HepG2 (cell line): ENCODE measurements at regions not wholly inside any gene's neighbourhood (a gene's known extent, or its start where the extent isn't known, plus 50 kb on each side); places are given as distances from the start of the nearest gene placed in this dataset.

ENCODE experiments used
- ATAC-seq: fragments of 200-7000 bp; cut with Tn5 transposase; 3 replicates; pipeline ENCODE4 v1.9.1; 2020; ENCODE audit warnings: mild to moderate bottlenecking, moderate library complexity
- BruUV-seq: library from RNA; stranded (reverse); fragments of 400-500 nt; replicated peaks from 2 replicates; lab custom pipeline; 2021; lab: Mats Ljungman, UMichigan
- CTCF ChIA-PET: fragments of 300-600 bp; formaldehyde crosslinking; extraction: SDS; loops from one replicate; lab custom pipeline; 2021; ENCODE audit warnings: low total read pairs, inconsistent platforms, low intra/inter-chr PET ratio; lab: Yijun Ruan, JAX
- POLR2A ChIA-PET: fragments of 350-600 bp; sonication (Branson Sonifier 250); formaldehyde crosslinking; loops from one replicate; lab custom pipeline; 2020; ENCODE audit warnings: antibody characterized with exemption, inconsistent platforms; lab: Yijun Ruan, JAX
- DNase-seq: peaks from one replicate; pipeline ENCODE4 v3.0.0-alpha.2; 2015; ENCODE audit warnings: low spot score
- FAIRE-seq: peaks from 3 replicates; lab custom pipeline; 2011; peaks lifted over from hg19 to GRCh38; lab: Jason Lieb, UNC
- H2AFZ ChIP-seq: one replicate; pipeline ENCODE4 v1.6.1; 2011; ENCODE audit warnings: low read length, inconsistent platforms
- H3K27ac ChIP-seq: fragments of 300-600 bp; 3 replicates; pipeline ENCODE4 v1.8.0; 2011; ENCODE audit warnings: mixed run types, mild to moderate bottlenecking, mixed read lengths, low read length, inconsistent platforms; ENCODE audit not compliant: insufficient read depth; ENCODE audit errors: extremely low read length
- H3K27me3 ChIP-seq, 2 experiments: fragments of 200-600 bp in 1 of 2; 2 replicates in 1 of 2; 3 replicates in 1 of 2; pipeline versions ENCODE4 v1.6.0 to v1.8.0; 2011; ENCODE audit warnings: low read length in 2 of 2, mild to moderate bottlenecking in 2 of 2, moderate library complexity in 2 of 2, inconsistent platforms in 1 of 2; ENCODE audit not compliant: insufficient read depth in 2 of 2, control insufficient read depth in 1 of 2
- H3K36me3 ChIP-seq, 2 experiments: fragments of 200-600 bp in 1 of 2; replicated peaks in 1 of 2; 2 replicates in 1 of 2; 3 replicates in 1 of 2; pipeline versions ENCODE4 v1.5.1 to v1.8.0; 2011; ENCODE audit warnings: low read length in 2 of 2, inconsistent platforms in 1 of 2; ENCODE audit not compliant: insufficient read depth in 2 of 2, control insufficient read depth in 1 of 2
- H3K4me1 ChIP-seq: 2 replicates; pipeline ENCODE4 v1.5.1; 2012; ENCODE audit warnings: low read length, inconsistent platforms; ENCODE audit not compliant: insufficient read depth
- H3K4me2 ChIP-seq: 2 replicates; pipeline ENCODE4 v1.6.0; 2011; ENCODE audit warnings: low read depth, low read length, inconsistent platforms
- H3K4me3 ChIP-seq, 3 experiments: fragments of 200-600 bp in 1 of 3; sonication (generic), shearing (Covaris generic) in 1 of 3; replicated peaks in 1 of 3; 2 replicates each; pipeline ENCODE4 v1.5.1; 2011 to 2016; ENCODE audit warnings: low read length in 3 of 3, inconsistent platforms in 2 of 3, low read depth in 2 of 3, mild to moderate bottlenecking in 2 of 3, control low read depth in 1 of 3, mixed read lengths in 1 of 3; ENCODE audit not compliant: insufficient read depth in 1 of 3
- H3K79me2 ChIP-seq: one replicate; pipeline ENCODE4 v1.6.1; 2011; ENCODE audit warnings: low read length, inconsistent platforms; ENCODE audit not compliant: insufficient read depth
- H3K9ac ChIP-seq: 2 replicates; pipeline ENCODE4 v1.6.0; 2011; ENCODE audit warnings: mild to moderate bottlenecking, low read depth, low read length, inconsistent platforms; ENCODE audit not compliant: insufficient read depth
- H3K9me3 ChIP-seq: 2 replicates; pipeline ENCODE4 v1.5.1; 2012; ENCODE audit warnings: mild to moderate bottlenecking, low read length
- H4K20me1 ChIP-seq: 2 replicates; pipeline ENCODE4 v1.6.0; 2011; ENCODE audit warnings: inconsistent platforms, mild to moderate bottlenecking, low read length, moderate library complexity; ENCODE audit not compliant: insufficient read depth
- MAFF ChIP-seq: IDR thresholded peaks from 2 replicates; pipeline ENCODE4 v1.6.1; 2011; ENCODE audit warnings: low read depth, low read length, improper control_type of control experiment
- MAFK ChIP-seq, 2 experiments: IDR thresholded peaks in 1 of 2; conservative IDR thresholded peaks in 1 of 2; 2 replicates each; pipeline ENCODE4 v1.6.1; 2011; ENCODE audit warnings: improper control_type of control experiment in 2 of 2, low read length in 2 of 2
- NFIC ChIP-seq: IDR thresholded peaks from 2 replicates; pipeline ENCODE4 v1.6.1; 2012; ENCODE audit warnings: mild to moderate bottlenecking, low read length, inconsistent platforms
- ZNF251 ChIP-seq: sonication (generic); formaldehyde crosslinking; IDR thresholded peaks from 2 replicates; pipeline ENCODE4 v1.9.0; 2021; ENCODE audit warnings: mild to moderate bottlenecking, missing genetic modification reagents
- ZNF558 ChIP-seq: sonication (generic); formaldehyde crosslinking; IDR thresholded peaks from 2 replicates; pipeline ENCODE4 v1.9.0; 2022; ENCODE audit warnings: mild to moderate bottlenecking, missing genetic modification reagents, borderline replicate concordance
- WGBS: methylation state at CpG from one replicate; pipeline ENCODE4 v1.1.6; 2017; ENCODE audit warnings: low lambda C conversion rate; 5-methylcytosine and 5-hydroxymethylcytosine counted together
- in situ Hi-C: cut with HindIII; loops from 2 replicates; pipeline ENCODE4 v1.10.0; 2017; ENCODE audit warnings: low pct_unique_long_range_greater_than_20kb; ENCODE audit not compliant: extremely low pct_ligation_motif_present
- intact Hi-C: fragments of 100-400 bp; cut with micrococcal nuclease; formaldehyde crosslinking; loops from one replicate; pipeline ENCODE4 v1.10.0; 2022; ENCODE audit not compliant: unreplicated experiment

- no peaks in the 10 kb centered on the region for H3K36me3 ChIP-seq
- ATAC-seq (no peak), FAIRE-seq (no peak), DNase-seq (no peak)
- H3K9me3 ChIP-seq = no peaks in the 10 kb centered on the region
- no peak overlapping the region for H3K4me2 ChIP-seq
- no peak overlapping the region for H3K4me3 ChIP-seq
- no peak for TF ChIP-seq ZNF251 (CRISPR knock-in tag)
- no peak for TF ChIP-seq NFIC
- no peaks in the 10 kb centered on the region for H3K79me2 ChIP-seq
- ChIA-PET CTCF (no interaction called here), POLR2A (no interaction called here)
- H3K9ac ChIP-seq = no peak overlapping the region
- no peak overlapping the region for H3K27ac ChIP-seq
- in situ Hi-C loops = no loop called here
- H2AFZ ChIP-seq = no peak overlapping the region
- intact Hi-C loops = no loop called here
- BruUV-seq = no TSS peak
- no peaks in the 10 kb centered on the region for H4K20me1 ChIP-seq
- H3K27me3 ChIP-seq = no peaks in the 10 kb centered on the region
- no peaks in the 10 kb centered on the region for H3K4me1 ChIP-seq
- WGBS = 0% methylated on average over 3 of the region's 3 CpGs
These were observed 167.4 kb upstream of the ITGA1 start for GRCh38 chr5:52620315-52620714.

GRCh38 chr5:52623291-52623690 lies 164.4 kb upstream of the ITGA1 start:
- 59% methylated on average over 4 of the region's 4 CpGs for WGBS
- no peaks in the 10 kb centered on the region for H3K9me3 ChIP-seq
- H3K36me3 ChIP-seq = no peaks in the 10 kb centered on the region
- no peak for ATAC-seq
- in situ Hi-C loops (no loop called here), intact Hi-C loops (no loop called here)
- POLR2A ChIA-PET = no interaction called here
- no peaks in the 10 kb centered on the region for H4K20me1 ChIP-seq
- H3K9ac ChIP-seq = no peak overlapping the region
- no peak for FAIRE-seq
- BruUV-seq = no TSS peak
- DNase-seq = no peak
- CTCF ChIA-PET = no interaction called here
- H3K27ac ChIP-seq = no peak overlapping the region
- H3K27me3 ChIP-seq = no peaks in the 10 kb centered on the region
- no peaks in the 10 kb centered on the region for H3K4me1 ChIP-seq
- TF ChIP-seq ZNF558 = no peak
- peak; percentile 48 to 55 for TF ChIP-seq MAFK (conservative IDR thresholded peaks at IDR 0.05 in 1 of 2, IDR thresholded peaks at IDR 0.05 in 1 of 2; ENCODE audit: low read length in 2 of 2)
- peak; percentile 55 for TF ChIP-seq MAFF
- no peak overlapping the region for H2AFZ ChIP-seq
- no peak overlapping the region for H3K4me3 ChIP-seq
- H3K4me2 ChIP-seq = no peak overlapping the region
- no peaks in the 10 kb centered on the region for H3K79me2 ChIP-seq
